Hepatocyte (in vitro differentiated cells): ENCODE measurements at regions not wholly inside any gene's neighbourhood (a gene's known extent, or its start where the extent isn't known, plus 50 kb on each side); places are given as distances from the start of the nearest gene placed in this dataset.

Experiments used
- CTCF ChIP-seq: fragments of 200-600 bp; sonication (generic); IDR thresholded peaks from 2 replicates; pipeline ENCODE4 v1.5.1; 2016; ENCODE audit warnings: antibody characterized with exemption, mild to moderate bottlenecking; ENCODE audit not compliant: poor library complexity
- EZH2 ChIP-seq: fragments of 200-600 bp; sonication (generic); IDR thresholded peaks from 2 replicates; pipeline ENCODE4 v1.6.1; 2016; ENCODE audit warnings: antibody characterized with exemption, mild to moderate bottlenecking, borderline replicate concordance
- EZH2phosphoT487 ChIP-seq: fragments of 200-600 bp; sonication (generic); IDR thresholded peaks from one replicate; pipeline ENCODE4 v1.6.1; 2018; ENCODE audit warnings: antibody characterized with exemption, mild to moderate bottlenecking, low read depth, moderate library complexity; ENCODE audit not compliant: unreplicated experiment, severe bottlenecking

GRCh38 chr10:28965937-28966336, 288.6 kb downstream of the BAMBI start:
- TF ChIP-seq EZH2 (no peak), CTCF (no peak), EZH2phosphoT487 (no peak)
